Astrocyte of the cerebellum (primary cell): ENCODE measurements at regions not wholly inside any gene's neighbourhood (a gene's known extent, or its start where the extent isn't known, plus 50 kb on each side); places are given as distances from the start of the nearest gene placed in this dataset.

ENCODE experiments used
- DNase-seq: peaks from one replicate; pipeline ENCODE4 v3.0.0-alpha.2; 2011; ENCODE audit warnings: low read depth
- H3K4me3 ChIP-seq: 2 replicates; pipeline ENCODE4 v1.5.1; 2011; ENCODE audit warnings: mild to moderate bottlenecking, low read depth, low read length, moderate library complexity
- in situ Hi-C: cut with HindIII; loops from 2 replicates; pipeline ENCODE4 v1.10.0; 2017; ENCODE audit warnings: low sequenced_read_pairs
- TF ChIP-seq, protein P1 (sequence below): IDR thresholded peaks from 2 replicates; pipeline ENCODE4 v1.5.1; 2012; ENCODE audit warnings: low read length, low read depth, moderate library complexity, mild to moderate bottlenecking; ENCODE audit errors: missing control alignments

DNA sequence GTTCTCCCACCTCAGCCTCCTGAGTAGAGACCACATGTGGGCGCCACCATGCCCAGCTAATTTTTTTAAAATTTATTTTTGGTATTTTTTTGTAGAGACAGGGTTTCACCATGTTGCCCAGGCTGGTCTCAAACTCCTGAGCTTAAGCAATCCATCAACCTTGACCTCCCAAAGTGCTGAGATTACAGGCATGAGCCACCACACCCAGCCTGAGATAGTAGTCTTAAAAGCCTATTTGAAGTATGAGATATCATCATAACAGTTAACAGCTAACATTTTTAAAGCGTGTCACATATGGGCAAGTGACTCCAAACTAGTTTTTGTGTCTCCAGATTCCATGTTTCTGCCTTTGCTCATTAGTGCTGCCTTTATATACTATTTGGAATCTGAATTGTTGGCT is 74.6 kb upstream of the WSCD2 start:
- TF ChIP-seq, protein P1, sequence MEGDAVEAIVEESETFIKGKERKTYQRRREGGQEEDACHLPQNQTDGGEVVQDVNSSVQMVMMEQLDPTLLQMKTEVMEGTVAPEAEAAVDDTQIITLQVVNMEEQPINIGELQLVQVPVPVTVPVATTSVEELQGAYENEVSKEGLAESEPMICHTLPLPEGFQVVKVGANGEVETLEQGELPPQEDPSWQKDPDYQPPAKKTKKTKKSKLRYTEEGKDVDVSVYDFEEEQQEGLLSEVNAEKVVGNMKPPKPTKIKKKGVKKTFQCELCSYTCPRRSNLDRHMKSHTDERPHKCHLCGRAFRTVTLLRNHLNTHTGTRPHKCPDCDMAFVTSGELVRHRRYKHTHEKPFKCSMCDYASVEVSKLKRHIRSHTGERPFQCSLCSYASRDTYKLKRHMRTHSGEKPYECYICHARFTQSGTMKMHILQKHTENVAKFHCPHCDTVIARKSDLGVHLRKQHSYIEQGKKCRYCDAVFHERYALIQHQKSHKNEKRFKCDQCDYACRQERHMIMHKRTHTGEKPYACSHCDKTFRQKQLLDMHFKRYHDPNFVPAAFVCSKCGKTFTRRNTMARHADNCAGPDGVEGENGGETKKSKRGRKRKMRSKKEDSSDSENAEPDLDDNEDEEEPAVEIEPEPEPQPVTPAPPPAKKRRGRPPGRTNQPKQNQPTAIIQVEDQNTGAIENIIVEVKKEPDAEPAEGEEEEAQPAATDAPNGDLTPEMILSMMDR, result no peak
- H3K4me3 ChIP-seq, result no peak overlapping the region
- no peak for DNase-seq
- in situ Hi-C loops, result no loop called here

DNA sequence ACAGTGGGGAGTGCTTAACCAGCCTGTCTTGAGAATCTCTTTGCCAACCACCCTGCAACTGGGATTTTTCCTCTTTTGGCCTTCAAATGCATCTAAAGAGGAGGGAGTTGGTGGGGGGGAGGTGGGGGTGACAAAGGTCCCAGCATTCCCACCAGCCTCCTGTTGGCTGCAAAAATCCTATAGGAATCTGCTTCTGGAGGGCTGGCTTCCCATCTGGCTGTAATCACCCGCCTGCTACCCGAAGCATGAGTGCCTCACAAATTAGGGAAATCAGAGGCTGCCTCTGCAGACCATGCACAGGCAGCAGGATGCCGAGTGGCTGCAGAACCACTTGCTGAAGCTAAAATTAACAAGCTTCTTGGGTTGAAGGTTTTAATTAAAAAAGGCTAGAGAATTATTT is 73.9 kb upstream of the WSCD2 start:
- no peak for DNase-seq
- TF ChIP-seq, protein P1, result no peak
- in situ Hi-C loops, result no loop called here
- H3K4me3 ChIP-seq, result no peak overlapping the region

DNA sequence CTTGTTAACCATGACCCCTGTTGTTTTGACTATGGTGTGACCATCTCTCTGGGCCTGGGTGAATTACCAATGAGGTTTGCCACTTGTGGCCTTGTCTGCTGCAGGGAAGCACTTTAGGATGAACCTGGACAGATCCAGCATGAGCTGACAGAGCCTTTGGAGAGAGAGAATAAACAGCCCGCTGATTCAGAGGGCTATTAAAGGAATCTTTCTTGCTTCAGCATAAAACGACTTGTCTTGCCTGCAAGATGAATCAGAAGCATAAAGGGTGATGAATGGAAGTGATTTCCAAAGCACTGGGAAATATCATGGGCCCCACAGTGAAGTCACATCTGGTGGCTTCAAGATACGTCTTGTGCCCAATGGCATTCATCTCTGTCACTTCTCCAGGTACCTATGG is 69.0 kb upstream of the WSCD2 start:
- no peak for DNase-seq
- TF ChIP-seq, protein P1, result no peak
- H3K4me3 ChIP-seq, result no peak overlapping the region
- in situ Hi-C loops, result no loop called here

DNA sequence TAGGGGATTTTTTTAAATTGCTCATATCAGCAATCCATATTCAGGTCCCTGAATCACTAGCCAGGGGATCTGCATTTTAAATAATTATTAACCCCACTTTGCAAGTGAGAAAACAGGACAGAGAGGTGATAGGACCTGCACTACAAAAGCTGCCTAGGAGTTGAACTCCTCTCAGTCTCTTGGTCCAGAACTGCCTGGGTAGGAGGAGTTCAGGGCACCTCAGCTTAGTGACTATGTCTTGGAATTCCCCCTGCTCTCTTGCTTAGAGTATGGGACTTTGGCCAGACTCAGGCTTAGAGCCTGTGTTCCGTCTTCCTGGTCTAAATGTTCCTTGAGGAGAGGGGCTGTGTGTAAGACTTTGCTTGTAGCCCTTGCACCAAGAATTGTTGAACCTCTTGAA is 68.2 kb upstream of the WSCD2 start:
- in situ Hi-C loops, result no loop called here
- TF ChIP-seq, protein P1, result no peak
- no peak for DNase-seq
- no peak overlapping the region for H3K4me3 ChIP-seq

DNA sequence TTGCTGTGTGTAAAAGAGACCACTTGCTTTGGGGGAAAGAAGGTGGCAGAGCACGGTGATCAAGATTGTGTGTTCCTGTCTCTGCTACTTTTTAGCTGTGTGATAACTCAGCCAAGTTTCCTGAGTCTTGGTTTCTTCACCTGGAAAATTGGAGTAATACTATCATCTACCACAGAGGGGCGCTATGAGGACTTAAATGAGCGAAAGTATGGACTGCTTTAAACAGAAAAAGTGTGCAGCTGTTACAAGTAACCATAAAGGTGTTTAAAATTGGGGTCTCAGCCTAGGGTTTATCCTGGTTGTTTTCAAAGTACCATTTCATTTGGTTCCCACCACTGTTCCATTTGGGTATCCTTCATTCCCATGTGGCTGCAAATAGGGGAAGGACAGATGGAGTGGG is 65.9 kb upstream of the WSCD2 start:
- in situ Hi-C loops, result no loop called here
- DNase-seq, result no peak
- TF ChIP-seq, protein P1, result no peak
- H3K4me3 ChIP-seq, result no peak overlapping the region

DNA sequence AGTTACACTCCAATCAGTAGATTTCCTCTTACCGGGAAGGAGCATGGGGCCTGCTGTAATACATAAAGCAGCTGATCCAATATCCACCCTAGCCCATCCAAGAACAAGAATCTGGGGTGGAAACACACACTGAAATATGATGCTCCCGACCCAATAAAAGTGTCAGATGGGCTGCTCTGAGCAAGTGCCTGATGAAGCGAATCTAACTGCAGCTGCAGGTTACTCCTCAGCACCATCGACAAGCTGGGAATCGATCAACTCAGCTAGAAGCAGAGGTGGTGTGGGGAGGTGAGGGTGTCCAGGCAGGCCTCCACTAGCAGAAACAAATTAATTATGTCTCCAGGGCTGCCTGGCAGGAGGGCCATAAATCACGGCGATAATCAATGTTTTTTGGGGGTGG is 64.0 kb upstream of the WSCD2 start:
- no peak for DNase-seq
- TF ChIP-seq, protein P1, result no peak
- in situ Hi-C loops, result no loop called here
- no peak overlapping the region for H3K4me3 ChIP-seq
